Liver (tissue), 8 donors: ENCODE measurements at regions not wholly inside any gene's neighbourhood (a gene's known extent, or its start where the extent isn't known, plus 50 kb on each side); places are given as distances from the start of the nearest gene placed in this dataset.

Experiments used
- DNase-seq: peaks from one replicate; pipeline ENCODE4 v3.0.0-alpha.2; 2017; ENCODE audit warnings: low spot score
- H3K27ac ChIP-seq, 2 donors: one replicate each; pipeline ENCODE4 v1.7.0; 2013; ENCODE audit warnings: inconsistent platforms in 2 of 2, low read length in 2 of 2, control low read depth in 1 of 2, low read depth in 1 of 2, mild to moderate bottlenecking in 1 of 2
- H3K27me3 ChIP-seq, 4 donors: one replicate each; pipeline versions ENCODE4 v1.6.1 to v1.7.0; 2013; ENCODE audit warnings: low read length in 3 of 4, inconsistent platforms in 1 of 4, mild to moderate bottlenecking in 1 of 4, moderate library complexity in 1 of 4; ENCODE audit not compliant: control insufficient read depth in 4 of 4, insufficient read depth in 4 of 4
- H3K36me3 ChIP-seq, 4 donors: one replicate each; pipeline versions ENCODE4 v1.6.1 to v1.7.0; 2013; ENCODE audit warnings: low read length in 3 of 4, mild to moderate bottlenecking in 3 of 4, low read depth in 1 of 4, moderate library complexity in 1 of 4; ENCODE audit not compliant: control insufficient read depth in 4 of 4, insufficient read depth in 3 of 4
- H3K4me1 ChIP-seq, 4 donors: one replicate each; pipeline versions ENCODE4 v1.6.1 to v1.7.0; 2013; ENCODE audit warnings: low read length in 3 of 4, mild to moderate bottlenecking in 3 of 4, moderate library complexity in 1 of 4; ENCODE audit not compliant: control insufficient read depth in 4 of 4, insufficient read depth in 4 of 4
- H3K4me3 ChIP-seq, 3 donors: one replicate each; pipeline versions ENCODE4 v1.6.1 to v1.7.0; 2013; ENCODE audit warnings: low read length in 3 of 3, control low read depth in 1 of 3, low read depth in 1 of 3, mild to moderate bottlenecking in 1 of 3
- H3K9ac ChIP-seq, 2 donors: one replicate each; pipeline ENCODE4 v1.7.0; 2013; ENCODE audit warnings: low read length in 2 of 2, mild to moderate bottlenecking in 2 of 2, moderate library complexity in 2 of 2, control low read depth in 1 of 2, low read depth in 1 of 2
- H3K9me3 ChIP-seq, 4 donors: one replicate each; pipeline versions ENCODE4 v1.6.1 to v1.7.0; 2013; ENCODE audit warnings: low read length in 3 of 4; ENCODE audit not compliant: control insufficient read depth in 4 of 4
- EGR1 ChIP-seq, 2 donors: IDR thresholded peaks; 2 replicates each; pipeline ENCODE4 v1.6.1; 2016 to 2018; ENCODE audit warnings: antibody characterized with exemption in 2 of 2, low read depth in 2 of 2
- FOXA1 ChIP-seq: IDR thresholded peaks from 2 replicates; pipeline ENCODE4 v1.6.1; 2016; ENCODE audit warnings: antibody characterized with exemption
- FOXA2 ChIP-seq: IDR thresholded peaks from 2 replicates; pipeline ENCODE4 v1.6.1; 2016; ENCODE audit warnings: antibody characterized with exemption
- GABPA ChIP-seq, 2 donors: IDR thresholded peaks in 1 of 2; conservative IDR thresholded peaks in 1 of 2; 2 replicates each; pipeline ENCODE4 v1.6.1; 2016; ENCODE audit warnings: antibody characterized with exemption in 2 of 2, mild to moderate bottlenecking in 1 of 2, moderate library complexity in 1 of 2
- HNF4A ChIP-seq, 2 donors: conservative IDR thresholded peaks; 2 replicates each; pipeline ENCODE4 v1.6.1; 2016; ENCODE audit warnings: antibody characterized with exemption in 2 of 2, mild to moderate bottlenecking in 2 of 2
- JUND ChIP-seq, 2 donors: IDR thresholded peaks; 2 replicates each; pipeline ENCODE4 v1.6.1; 2016; ENCODE audit warnings: antibody characterized with exemption in 2 of 2
- NR2F2 ChIP-seq: IDR thresholded peaks from 2 replicates; pipeline ENCODE4 v1.6.1; 2016; ENCODE audit warnings: antibody characterized with exemption
- RAD21 ChIP-seq, 2 donors: IDR thresholded peaks; 2 replicates each; pipeline ENCODE4 v1.6.1; 2016; ENCODE audit warnings: antibody characterized with exemption in 2 of 2, mild to moderate bottlenecking in 2 of 2
- SP1 ChIP-seq: IDR thresholded peaks from 2 replicates; pipeline ENCODE4 v1.6.1; 2018; ENCODE audit warnings: antibody characterized with exemption, mild to moderate bottlenecking
- YY1 ChIP-seq: IDR thresholded peaks from 2 replicates; pipeline ENCODE4 v1.6.1; 2016; ENCODE audit warnings: antibody characterized with exemption, mild to moderate bottlenecking
- ZBTB33 ChIP-seq: IDR thresholded peaks from 2 replicates; pipeline ENCODE4 v1.6.1; 2016; ENCODE audit warnings: antibody characterized with exemption
- WGBS: extraction: QIAGEN DNeasy Blood & Tissue Kit; methylation state at CpG from one replicate; pipeline ENCODE4 v1.1.7; 2013; 5-methylcytosine and 5-hydroxymethylcytosine counted together
- TF ChIP-seq, protein P1 (sequence below): fragments of 150-350 bp; IDR thresholded peaks from 2 replicates; pipeline ENCODE4 v1.5.1; 2017; ENCODE audit warnings: improper control_type of control experiment, low read depth, low read length; ENCODE audit not compliant: missing input control
- TF ChIP-seq, protein P2 (sequence below): IDR thresholded peaks from 2 replicates; pipeline ENCODE4 v1.6.1; 2016; ENCODE audit warnings: antibody characterized with exemption
- donor health status: healthy.
- donor health status: healthy.
- donor health status: healthy.
- donor health status: healthy.
- donor health status: healthy.

GRCh38 chr18:34292594-34292993 is 67.9 kb upstream of the NOL4 start:
- Histone ChIP-seq H3K4me1 (no peaks in the 10 kb centered on the region), H3K27ac (no peak overlapping the region), H3K9me3 (peaks cover 0 to 3% (median 0%) of the 10 kb centered on the region in 4 donors), H3K9ac (no peak overlapping the region), H3K27me3 (peaks cover 0 to 3% (median 0%) of the 10 kb centered on the region in 4 donors), H3K36me3 (no peaks in the 10 kb centered on the region), H3K4me3 (no peak overlapping the region)
- TF ChIP-seq RAD21 (IDR thresholded peaks at IDR 0.05) (no peak), FOXA2 (no peak), HNF4A (conservative IDR thresholded peaks at IDR 0.05) (no peak), NR2F2 (no peak), FOXA1 (no peak)
- no peak for DNase-seq
- 41% methylated on average over 2 of the region's 2 CpGs for WGBS

GRCh38 chr18:34297287-34297686 is 72.6 kb upstream of the NOL4 start:
- no peaks in the 10 kb centered on the region for H3K36me3 ChIP-seq
- TF ChIP-seq NR2F2 (no peak), GABPA (IDR thresholded peaks at IDR 0.05 in 1 of 2, conservative IDR thresholded peaks at IDR 0.05 in 1 of 2) (no peak)
- H3K27ac ChIP-seq: no peak overlapping the region
- no peak overlapping the region for H3K4me3 ChIP-seq
- no peak for DNase-seq
- no peaks in the 10 kb centered on the region for H3K9me3 ChIP-seq
- H3K4me1 ChIP-seq: no peaks in the 10 kb centered on the region
- H3K9ac ChIP-seq: no peak overlapping the region
- peaks cover 0 to 3% (median 0%) of the 10 kb centered on the region in 4 donors for H3K27me3 ChIP-seq

DNA sequence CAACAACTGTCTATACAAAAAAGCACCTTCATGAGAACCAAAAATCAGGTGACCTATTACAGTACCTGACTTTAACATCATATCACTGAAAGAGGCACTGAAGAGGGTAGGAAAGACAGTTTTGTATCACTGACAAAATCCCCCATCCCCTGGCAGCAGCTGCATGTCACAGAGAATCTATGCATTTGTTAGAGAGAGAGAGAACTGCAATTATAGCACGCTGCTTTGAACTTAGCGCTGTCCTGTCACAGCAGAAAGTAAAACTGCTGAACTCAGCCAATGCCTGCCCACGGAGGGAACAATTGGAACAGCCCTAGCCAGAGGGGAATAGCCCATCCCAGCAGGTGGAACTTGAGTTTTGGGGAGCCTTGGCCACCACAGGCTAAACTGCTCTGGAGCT is 75.1 kb upstream of the NOL4 start:
- no peak overlapping the region for H3K9ac ChIP-seq
- no peak for DNase-seq
- no peak for TF ChIP-seq YY1
- no peak for TF ChIP-seq JUND (IDR thresholded peaks at IDR 0.05)
- TF ChIP-seq, protein P1, sequence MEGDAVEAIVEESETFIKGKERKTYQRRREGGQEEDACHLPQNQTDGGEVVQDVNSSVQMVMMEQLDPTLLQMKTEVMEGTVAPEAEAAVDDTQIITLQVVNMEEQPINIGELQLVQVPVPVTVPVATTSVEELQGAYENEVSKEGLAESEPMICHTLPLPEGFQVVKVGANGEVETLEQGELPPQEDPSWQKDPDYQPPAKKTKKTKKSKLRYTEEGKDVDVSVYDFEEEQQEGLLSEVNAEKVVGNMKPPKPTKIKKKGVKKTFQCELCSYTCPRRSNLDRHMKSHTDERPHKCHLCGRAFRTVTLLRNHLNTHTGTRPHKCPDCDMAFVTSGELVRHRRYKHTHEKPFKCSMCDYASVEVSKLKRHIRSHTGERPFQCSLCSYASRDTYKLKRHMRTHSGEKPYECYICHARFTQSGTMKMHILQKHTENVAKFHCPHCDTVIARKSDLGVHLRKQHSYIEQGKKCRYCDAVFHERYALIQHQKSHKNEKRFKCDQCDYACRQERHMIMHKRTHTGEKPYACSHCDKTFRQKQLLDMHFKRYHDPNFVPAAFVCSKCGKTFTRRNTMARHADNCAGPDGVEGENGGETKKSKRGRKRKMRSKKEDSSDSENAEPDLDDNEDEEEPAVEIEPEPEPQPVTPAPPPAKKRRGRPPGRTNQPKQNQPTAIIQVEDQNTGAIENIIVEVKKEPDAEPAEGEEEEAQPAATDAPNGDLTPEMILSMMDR: no peak
- no peak for TF ChIP-seq GABPA (IDR thresholded peaks at IDR 0.05 in 1 of 2, conservative IDR thresholded peaks at IDR 0.05 in 1 of 2)
- TF ChIP-seq ZBTB33: no peak
- no peak for TF ChIP-seq EGR1 (IDR thresholded peaks at IDR 0.05; ENCODE audit: low read depth in 2 of 2)
- TF ChIP-seq, protein P2, sequence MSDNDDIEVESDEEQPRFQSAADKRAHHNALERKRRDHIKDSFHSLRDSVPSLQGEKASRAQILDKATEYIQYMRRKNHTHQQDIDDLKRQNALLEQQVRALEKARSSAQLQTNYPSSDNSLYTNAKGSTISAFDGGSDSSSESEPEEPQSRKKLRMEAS: no peak
- no peak for TF ChIP-seq RAD21 (IDR thresholded peaks at IDR 0.05)
- no peak for TF ChIP-seq FOXA2
- no peak for TF ChIP-seq HNF4A (conservative IDR thresholded peaks at IDR 0.05)
- TF ChIP-seq SP1: no peak
- H3K36me3 ChIP-seq: no peaks in the 10 kb centered on the region
- H3K27me3 ChIP-seq: peaks cover 0 to 3% (median 0%) of the 10 kb centered on the region in 4 donors
- 69% methylated on average over 3 of the region's 3 CpGs for WGBS
- no peak overlapping the region for H3K27ac ChIP-seq
- no peaks in the 10 kb centered on the region for H3K9me3 ChIP-seq
- H3K4me3 ChIP-seq: no peak overlapping the region
- no peaks in the 10 kb centered on the region for H3K4me1 ChIP-seq
